Endodermal cell (in vitro differentiated cells): ENCODE measurements at regions not wholly inside any gene's neighbourhood (a gene's known extent, or its start where the extent isn't known, plus 50 kb on each side); places are given as distances from the start of the nearest gene placed in this dataset.

Experiments
- DNase-seq: peaks from one replicate; pipeline ENCODE4 v3.0.0-alpha.2; 2017
- H3K27ac ChIP-seq: 2 replicates; pipeline ENCODE4 v1.5.1; 2013; ENCODE audit warnings: mild to moderate bottlenecking, low read depth, low read length, moderate library complexity
- H3K27me3 ChIP-seq: 2 replicates; pipeline ENCODE4 v1.6.1; 2013; ENCODE audit warnings: mild to moderate bottlenecking, low read length, moderate library complexity; ENCODE audit not compliant: insufficient read depth, control insufficient read depth, poor library complexity, severe bottlenecking
- H3K36me3 ChIP-seq: 2 replicates; pipeline ENCODE4 v1.7.0; 2013; ENCODE audit warnings: mild to moderate bottlenecking, low read length, moderate library complexity; ENCODE audit not compliant: control insufficient read depth, insufficient read depth
- H3K4me1 ChIP-seq: one replicate; pipeline ENCODE4 v1.7.0; 2013; ENCODE audit warnings: low read length; ENCODE audit not compliant: control insufficient read depth, insufficient read depth
- H3K4me3 ChIP-seq: 2 replicates; pipeline ENCODE4 v1.5.1; 2013; ENCODE audit warnings: mild to moderate bottlenecking, low read length, moderate library complexity
- H3K9ac ChIP-seq: 2 replicates; pipeline ENCODE4 v1.6.1; 2013; ENCODE audit warnings: mild to moderate bottlenecking, low read length, moderate library complexity; ENCODE audit not compliant: poor library complexity, severe bottlenecking; ENCODE audit errors: extremely low read depth
- H3K9me3 ChIP-seq: 2 replicates; pipeline ENCODE4 v1.6.1; 2013; ENCODE audit warnings: mild to moderate bottlenecking, low read length, moderate library complexity; ENCODE audit not compliant: control insufficient read depth
- H3K27ac Mint-ChIP-seq: 2 replicates; pipeline ENCODE4 v1.8.0; 2020; ENCODE audit warnings: mixed read lengths
- H3K27me3 Mint-ChIP-seq: 2 replicates; pipeline ENCODE4 v1.8.0; 2021; ENCODE audit warnings: mild to moderate bottlenecking, mixed read lengths; ENCODE audit not compliant: insufficient read depth
- H3K36me3 Mint-ChIP-seq: 2 replicates; pipeline ENCODE4 v1.8.0; 2020; ENCODE audit warnings: low read depth, mixed read lengths
- H3K4me1 Mint-ChIP-seq: 2 replicates; pipeline ENCODE4 v1.8.0; 2020; ENCODE audit warnings: mixed read lengths
- H3K4me3 Mint-ChIP-seq: 2 replicates; pipeline ENCODE4 v1.8.0; 2020; ENCODE audit warnings: mild to moderate bottlenecking, moderate library complexity, mixed read lengths
- H3K9me3 Mint-ChIP-seq: 2 replicates; pipeline ENCODE4 v1.8.0; 2020; ENCODE audit warnings: mild to moderate bottlenecking, mixed read lengths
- CTCF ChIP-seq: fragments of 200-600 bp; sonication (generic); conservative IDR thresholded peaks from 2 replicates; pipeline ENCODE4 v1.5.0; 2021; ENCODE audit warnings: antibody characterized with exemption, mild to moderate bottlenecking
- WGBS, 2 experiments: methylation state at CpG; one replicate each; pipeline versions ENCODE4 v1.1.5 to v1.1.7; 2013; ENCODE audit warnings: missing lambda C conversion rate in 2 of 2, mixed read lengths in 1 of 2; ENCODE audit not compliant: insufficient coverage in 1 of 2, insufficient read length in 1 of 2; 5-methylcytosine and 5-hydroxymethylcytosine counted together

DNA sequence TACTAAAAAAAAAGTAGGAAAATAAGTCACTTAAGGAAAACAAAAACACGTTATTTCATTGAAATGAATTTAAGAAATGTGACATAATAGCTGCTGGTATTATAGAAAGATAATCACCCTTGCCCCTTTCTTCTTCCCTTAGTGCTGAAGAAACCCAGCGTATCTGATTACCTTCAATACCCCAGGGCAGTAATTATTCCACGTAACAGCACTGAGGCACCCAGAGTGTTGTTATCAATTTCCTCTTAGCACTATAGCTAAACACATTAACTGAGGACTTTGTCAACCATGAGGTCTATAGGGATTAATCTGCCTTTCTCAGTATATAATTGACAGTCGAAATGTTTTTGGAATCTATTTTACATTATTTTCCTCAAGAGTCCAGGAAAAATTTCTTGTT lies 180.0 kb upstream of the NXPH2 start:
- H3K4me3 ChIP-seq, result no peak overlapping the region
- Mint-ChIP-seq H3K4me3 (no peak overlapping the region), H3K4me1 (peaks cover 11% of the 10 kb centered on the region), H3K27me3 (peaks cover 2% of the 10 kb centered on the region), H3K27ac (no peak overlapping the region), H3K36me3 (no peaks in the 10 kb centered on the region), H3K9me3 (peaks cover 2% of the 10 kb centered on the region)
- H3K9me3 ChIP-seq, result no peaks in the 10 kb centered on the region
- no peaks in the 10 kb centered on the region for H3K4me1 ChIP-seq
- no peaks in the 10 kb centered on the region for H3K27me3 ChIP-seq
- TF ChIP-seq CTCF, result no peak
- no peak overlapping the region for H3K9ac ChIP-seq
- H3K27ac ChIP-seq, result no peak overlapping the region
- no peaks in the 10 kb centered on the region for H3K36me3 ChIP-seq
- WGBS, 2 experiments, result 85% methylated on average over 3 of the region's 4 CpGs; no CpG with 5 or more reads in 1 of the 2 experiments
- DNase-seq, result no peak

DNA sequence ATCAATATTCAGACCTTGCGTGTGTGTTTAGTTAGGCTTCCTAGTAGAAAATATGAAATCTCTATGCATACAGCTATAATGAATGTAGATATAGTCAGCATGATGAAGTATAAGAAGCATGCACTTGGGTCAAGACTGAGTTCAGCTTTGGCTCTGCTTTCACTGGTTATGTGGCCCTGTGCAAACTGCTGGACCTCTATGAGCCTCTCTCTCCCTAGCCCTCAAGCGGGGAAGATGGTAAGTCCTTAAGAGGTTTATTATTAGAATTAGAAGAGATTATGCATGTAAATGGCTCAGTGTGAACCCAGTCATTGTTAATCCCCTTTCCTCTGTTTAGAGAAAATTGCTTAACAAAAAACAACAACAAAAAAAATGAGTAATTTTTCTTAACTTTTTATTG lies 178.8 kb upstream of the NXPH2 start:
- Histone ChIP-seq H3K9me3 (no peaks in the 10 kb centered on the region), H3K4me3 (no peak overlapping the region), H3K27me3 (no peaks in the 10 kb centered on the region), H3K9ac (no peak overlapping the region), H3K36me3 (no peaks in the 10 kb centered on the region), H3K4me1 (no peaks in the 10 kb centered on the region), H3K27ac (no peak overlapping the region)
- Mint-ChIP-seq H3K27me3 (peaks cover 2% of the 10 kb centered on the region), H3K4me1 (peaks cover 11% of the 10 kb centered on the region), H3K4me3 (no peak overlapping the region), H3K36me3 (no peaks in the 10 kb centered on the region), H3K27ac (no peak overlapping the region), H3K9me3 (peaks cover 5% of the 10 kb centered on the region)
- no peak for DNase-seq
- TF ChIP-seq CTCF, result no peak
- 93% methylated on average over 1 of the region's 2 CpGs; no CpG with 5 or more reads in 1 of the 2 experiments for WGBS, 2 experiments

- Mint-ChIP-seq H3K27me3 (peaks cover 2% of the 10 kb centered on the region), H3K36me3 (no peaks in the 10 kb centered on the region)
- WGBS, 2 experiments, result 47% methylated on average over 2 of the region's 2 CpGs; no CpG with 5 or more reads in 1 of the 2 experiments
Observed at GRCh38 chr2:138956116-138956515, 175.9 kb upstream of the NXPH2 start.

More at GRCh38 chr2:138956116-138956515, 175.9 kb upstream of the NXPH2 start:
- no peak overlapping the region for H3K27ac Mint-ChIP-seq
- no peak overlapping the region for H3K4me3 ChIP-seq
- no peaks in the 10 kb centered on the region for H3K27me3 ChIP-seq
- no peaks in the 10 kb centered on the region for H3K9me3 ChIP-seq
- no peak overlapping the region for H3K4me3 Mint-ChIP-seq
- H3K27ac ChIP-seq, result no peak overlapping the region
- no peak for DNase-seq
- no peak for TF ChIP-seq CTCF
- H3K4me1 ChIP-seq, result no peaks in the 10 kb centered on the region
- no peak overlapping the region for H3K9ac ChIP-seq
- peaks cover 5% of the 10 kb centered on the region for H3K9me3 Mint-ChIP-seq
- peaks cover 11% of the 10 kb centered on the region for H3K4me1 Mint-ChIP-seq
- no peaks in the 10 kb centered on the region for H3K36me3 ChIP-seq
